ENCODE measurements at regions not wholly inside any gene's neighbourhood (a gene's known extent, or its start where the extent isn't known, plus 50 kb on each side); places are given as distances from the start of the nearest gene placed in this dataset.

GRCh38 chr5:106420102-106420501, 1250.6 kb downstream of the EFNA5 start:
- H2AFZ ChIP-seq (ENCODE audit: control insufficient read depth, low read length): no peak overlapping the region
- H3K79me2 ChIP-seq (ENCODE audit: control insufficient read depth, insufficient read depth, low read length): no peaks in the 10 kb centered on the region
- H3K36me3 ChIP-seq (ENCODE audit: control insufficient read depth in 2 of 2, extremely low read depth in 1 of 2, insufficient read depth in 2 of 2, low read length in 2 of 2): no peaks in the 10 kb centered on the region
- no peak overlapping the region for H3K9ac ChIP-seq (ENCODE audit: control insufficient read depth, extremely low read depth, insufficient read depth, low read length)
- no peak for DNase-seq (ENCODE audit: low read depth, low spot score)
- TF ChIP-seq CTCF (optimal IDR thresholded peaks at IDR 0.05 in 1 of 3, IDR thresholded peaks at IDR 0.05 in 1 of 3, conservative IDR thresholded peaks at IDR 0.05 in 1 of 3; ENCODE audit: extremely low read depth in 1 of 3, insufficient read depth in 2 of 3, low read length in 3 of 3): no peak
- TF ChIP-seq EZH2 (IDR thresholded peaks at IDR 0.05; ENCODE audit: low read length): no peak
- H3K9me1 ChIP-seq (ENCODE audit: control insufficient read depth, extremely low read depth, insufficient read depth, low read length): no peaks in the 10 kb centered on the region
- H3K27me3 ChIP-seq (ENCODE audit: control insufficient read depth, extremely low read depth, insufficient read depth, low read length): no peaks in the 10 kb centered on the region
- no peak for FAIRE-seq
- no peak overlapping the region for H3K4me2 ChIP-seq (ENCODE audit: control insufficient read depth, extremely low read depth, insufficient read depth, low read depth, low read length)
- dilution Hi-C loops (cut with MboI; ENCODE audit: extremely low pct_ligation_motif_present, low sequenced_read_pairs): no loop called here
- H3K9me3 ChIP-seq (ENCODE audit: control insufficient read depth, low read depth, low read length): no peaks in the 10 kb centered on the region
- no peak overlapping the region for H3K4me3 ChIP-seq (ENCODE audit: control insufficient read depth in 2 of 3, extremely low read depth in 1 of 3, insufficient read depth in 2 of 3, low read depth in 1 of 3, low read length in 3 of 3)
- H3K4me1 ChIP-seq (ENCODE audit: control insufficient read depth, extremely low read depth, insufficient read depth, low read length): no peaks in the 10 kb centered on the region
- no peaks in the 10 kb centered on the region for H4K20me1 ChIP-seq (ENCODE audit: control insufficient read depth, extremely low read depth, insufficient read depth, low read length)
- H3K27ac ChIP-seq (ENCODE audit: control insufficient read depth, insufficient read depth, low read length): no peak overlapping the region

DNA sequence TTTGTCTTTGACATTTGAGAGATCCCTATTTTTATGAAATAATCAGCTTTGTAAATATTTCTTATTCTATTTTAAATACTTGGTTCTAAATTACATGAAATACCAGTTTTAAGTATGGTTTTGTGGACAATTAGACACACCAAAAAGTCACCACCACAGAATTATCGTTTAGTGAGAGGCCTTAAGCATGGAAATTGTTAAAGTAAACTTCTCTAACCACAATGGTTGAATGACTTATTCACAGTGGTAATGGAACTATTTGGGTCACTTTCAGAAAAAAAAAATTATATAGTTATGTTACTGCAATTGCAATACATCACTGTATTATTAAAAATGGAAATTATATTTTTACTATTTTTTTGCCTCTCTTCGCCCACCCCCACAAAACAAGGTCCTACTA, 1252.5 kb downstream of the EFNA5 start:
- Histone ChIP-seq H4K20me1 (ENCODE audit: control insufficient read depth, extremely low read depth, insufficient read depth, low read length) (no peaks in the 10 kb centered on the region), H2AFZ (ENCODE audit: control insufficient read depth, low read length) (no peak overlapping the region), H3K27me3 (ENCODE audit: control insufficient read depth, extremely low read depth, insufficient read depth, low read length) (no peaks in the 10 kb centered on the region), H3K4me1 (ENCODE audit: control insufficient read depth, extremely low read depth, insufficient read depth, low read length) (no peaks in the 10 kb centered on the region), H3K4me3 (ENCODE audit: control insufficient read depth in 2 of 3, extremely low read depth in 1 of 3, insufficient read depth in 2 of 3, low read depth in 1 of 3, low read length in 3 of 3) (no peak overlapping the region), H3K4me2 (ENCODE audit: control insufficient read depth, extremely low read depth, insufficient read depth, low read depth, low read length) (no peak overlapping the region), H3K27ac (ENCODE audit: control insufficient read depth, insufficient read depth, low read length) (no peak overlapping the region), H3K9ac (ENCODE audit: control insufficient read depth, extremely low read depth, insufficient read depth, low read length) (no peak overlapping the region), H3K9me3 (ENCODE audit: control insufficient read depth, low read depth, low read length) (no peaks in the 10 kb centered on the region), H3K36me3 (ENCODE audit: control insufficient read depth in 2 of 2, extremely low read depth in 1 of 2, insufficient read depth in 2 of 2, low read length in 2 of 2) (no peaks in the 10 kb centered on the region), H3K79me2 (ENCODE audit: control insufficient read depth, insufficient read depth, low read length) (no peaks in the 10 kb centered on the region), H3K9me1 (ENCODE audit: control insufficient read depth, extremely low read depth, insufficient read depth, low read length) (no peaks in the 10 kb centered on the region)
- TF ChIP-seq CTCF (optimal IDR thresholded peaks at IDR 0.05 in 1 of 3, IDR thresholded peaks at IDR 0.05 in 1 of 3, conservative IDR thresholded peaks at IDR 0.05 in 1 of 3; ENCODE audit: extremely low read depth in 1 of 3, insufficient read depth in 2 of 3, low read length in 3 of 3): no peak
- no peak for TF ChIP-seq EZH2 (IDR thresholded peaks at IDR 0.05; ENCODE audit: low read length)
- FAIRE-seq (no peak), DNase-seq (ENCODE audit: low read depth, low spot score) (no peak)
- dilution Hi-C loops (cut with MboI; ENCODE audit: extremely low pct_ligation_motif_present, low sequenced_read_pairs): no loop called here
